Smooth muscle cell (in vitro differentiated cells): ENCODE measurements at regions not wholly inside any gene's neighbourhood (a gene's known extent, or its start where the extent isn't known, plus 50 kb on each side); places are given as distances from the start of the nearest gene placed in this dataset.

Source experiments
- DNase-seq: peaks from one replicate; lab custom pipeline; 2025; ENCODE audit not compliant: unreplicated experiment; lab: John Stamatoyannopoulos, UW
- H2AFZ ChIP-seq: fragments of 200-600 bp; sonication (generic); 2 replicates; pipeline ENCODE4 v1.6.0; 2016; ENCODE audit warnings: antibody characterized with exemption, low read depth, mild to moderate bottlenecking
- H3F3A ChIP-seq: fragments of 200-600 bp; sonication (generic); 2 replicates; pipeline ENCODE4 v1.6.0; 2017; ENCODE audit warnings: antibody characterized with exemption, low read depth
- H3K27ac ChIP-seq: fragments of 200-600 bp; sonication (generic); 2 replicates; pipeline ENCODE4 v1.5.1; 2016; ENCODE audit warnings: low read depth, mild to moderate bottlenecking
- H3K27me3 ChIP-seq: fragments of 200-600 bp; sonication (generic); 2 replicates; pipeline ENCODE4 v1.6.1; 2016; ENCODE audit warnings: low read depth, mild to moderate bottlenecking
- H3K36me3 ChIP-seq: fragments of 200-600 bp; sonication (generic); 2 replicates; pipeline ENCODE4 v1.5.1; 2016; ENCODE audit warnings: low read depth
- H3K4me1 ChIP-seq: fragments of 200-600 bp; sonication (generic); 2 replicates; pipeline ENCODE4 v1.5.1; 2016; ENCODE audit warnings: low read depth
- H3K4me2 ChIP-seq: fragments of 200-600 bp; sonication (generic); 2 replicates; pipeline ENCODE4 v1.6.0; 2016; ENCODE audit warnings: mild to moderate bottlenecking
- H3K4me3 ChIP-seq: fragments of 200-600 bp; sonication (generic); 2 replicates; pipeline ENCODE4 v1.5.1; 2016; ENCODE audit warnings: mild to moderate bottlenecking
- H3K79me2 ChIP-seq: fragments of 200-600 bp; sonication (generic); 2 replicates; pipeline ENCODE4 v1.6.0; 2016; ENCODE audit warnings: low read depth, mild to moderate bottlenecking
- H3K9ac ChIP-seq: fragments of 200-600 bp; sonication (generic); 2 replicates; pipeline ENCODE4 v1.6.0; 2016; ENCODE audit warnings: low read depth
- H3K9me3 ChIP-seq: fragments of 200-600 bp; sonication (generic); replicated peaks from 2 replicates; pipeline ENCODE4 v1.5.1; 2016; ENCODE audit warnings: low read depth
- H4K20me1 ChIP-seq: fragments of 200-600 bp; sonication (generic); 2 replicates; pipeline ENCODE4 v1.6.0; 2016; ENCODE audit warnings: low read depth
- WGBS: methylation state at CpG from one replicate; pipeline ENCODE4 v1.1.7; 2016; ENCODE audit warnings: low lambda C conversion rate; 5-methylcytosine and 5-hydroxymethylcytosine counted together
- TF ChIP-seq, protein P1 (sequence below): fragments of 200-600 bp; sonication (generic); IDR thresholded peaks from 2 replicates; pipeline ENCODE4 v1.5.1; 2017; ENCODE audit warnings: borderline replicate concordance, mild to moderate bottlenecking, antibody characterized with exemption; ENCODE audit not compliant: insufficient read depth, poor library complexity, severe bottlenecking

DNA sequence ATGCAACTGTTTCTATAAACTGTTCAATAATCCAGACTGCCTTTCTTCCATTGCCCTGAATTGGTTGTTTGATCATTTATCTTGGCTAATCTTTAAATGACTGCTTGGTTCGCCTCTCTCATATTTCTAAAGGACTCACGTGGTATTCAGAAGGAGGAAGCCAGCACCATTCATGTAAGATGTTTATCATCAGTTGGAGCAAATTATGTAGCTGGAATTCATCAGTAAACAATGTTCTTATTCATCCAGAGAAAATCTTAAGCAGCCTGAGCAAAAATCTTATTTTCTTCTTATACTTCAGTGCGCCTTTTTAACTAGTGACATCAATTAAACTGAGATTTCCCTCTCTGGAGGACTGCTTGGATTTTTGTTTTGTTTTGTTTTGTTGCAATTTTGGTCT is 538.7 kb upstream of the TMEM132C start:
- H3K4me1 ChIP-seq, result no peaks in the 10 kb centered on the region
- WGBS, result 82% methylated on average over 3 of the region's 3 CpGs
- DNase-seq, result no peak
- no peak overlapping the region for H3K27ac ChIP-seq
- H3F3A ChIP-seq, result no peaks in the 10 kb centered on the region
- H3K9ac ChIP-seq, result no peak overlapping the region
- H3K36me3 ChIP-seq, result no peaks in the 10 kb centered on the region
- H2AFZ ChIP-seq, result no peak overlapping the region
- no peaks in the 10 kb centered on the region for H3K27me3 ChIP-seq
- H3K4me2 ChIP-seq, result no peak overlapping the region
- H3K9me3 ChIP-seq, result no peaks in the 10 kb centered on the region
- H3K79me2 ChIP-seq, result no peaks in the 10 kb centered on the region
- no peaks in the 10 kb centered on the region for H4K20me1 ChIP-seq
- TF ChIP-seq, protein P1, sequence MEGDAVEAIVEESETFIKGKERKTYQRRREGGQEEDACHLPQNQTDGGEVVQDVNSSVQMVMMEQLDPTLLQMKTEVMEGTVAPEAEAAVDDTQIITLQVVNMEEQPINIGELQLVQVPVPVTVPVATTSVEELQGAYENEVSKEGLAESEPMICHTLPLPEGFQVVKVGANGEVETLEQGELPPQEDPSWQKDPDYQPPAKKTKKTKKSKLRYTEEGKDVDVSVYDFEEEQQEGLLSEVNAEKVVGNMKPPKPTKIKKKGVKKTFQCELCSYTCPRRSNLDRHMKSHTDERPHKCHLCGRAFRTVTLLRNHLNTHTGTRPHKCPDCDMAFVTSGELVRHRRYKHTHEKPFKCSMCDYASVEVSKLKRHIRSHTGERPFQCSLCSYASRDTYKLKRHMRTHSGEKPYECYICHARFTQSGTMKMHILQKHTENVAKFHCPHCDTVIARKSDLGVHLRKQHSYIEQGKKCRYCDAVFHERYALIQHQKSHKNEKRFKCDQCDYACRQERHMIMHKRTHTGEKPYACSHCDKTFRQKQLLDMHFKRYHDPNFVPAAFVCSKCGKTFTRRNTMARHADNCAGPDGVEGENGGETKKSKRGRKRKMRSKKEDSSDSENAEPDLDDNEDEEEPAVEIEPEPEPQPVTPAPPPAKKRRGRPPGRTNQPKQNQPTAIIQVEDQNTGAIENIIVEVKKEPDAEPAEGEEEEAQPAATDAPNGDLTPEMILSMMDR, result no peak
- no peak overlapping the region for H3K4me3 ChIP-seq

DNA sequence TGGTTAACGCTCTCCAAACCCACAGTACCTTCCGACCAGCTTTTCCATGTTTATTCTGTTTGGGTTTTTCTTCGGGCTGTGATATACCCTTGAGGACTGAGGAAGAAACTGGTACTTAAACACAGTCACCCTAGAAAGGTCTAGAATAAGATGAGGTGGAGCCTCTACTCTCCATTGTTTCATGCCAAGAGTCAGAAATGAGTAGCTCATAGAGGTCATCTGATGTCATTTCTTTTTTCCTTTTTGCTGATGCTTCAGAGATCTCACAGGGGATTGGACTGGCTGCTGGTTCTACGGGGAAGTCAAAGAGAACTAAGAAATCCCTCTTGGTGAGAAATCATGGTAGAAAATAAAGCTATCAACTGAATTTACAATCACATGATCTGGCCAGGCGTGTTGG is 538.2 kb upstream of the TMEM132C start:
- H3K9ac ChIP-seq, result no peak overlapping the region
- TF ChIP-seq, protein P1, result no peak
- no peaks in the 10 kb centered on the region for H3K9me3 ChIP-seq
- no peak overlapping the region for H3K27ac ChIP-seq
- H3K4me2 ChIP-seq, result no peak overlapping the region
- DNase-seq, result no peak
- WGBS, result 94% methylated on average over 5 of the region's 5 CpGs
- H3K36me3 ChIP-seq, result no peaks in the 10 kb centered on the region
- no peaks in the 10 kb centered on the region for H3K79me2 ChIP-seq
- H3K27me3 ChIP-seq, result no peaks in the 10 kb centered on the region
- no peaks in the 10 kb centered on the region for H4K20me1 ChIP-seq
- H2AFZ ChIP-seq, result no peak overlapping the region
- H3K4me1 ChIP-seq, result no peaks in the 10 kb centered on the region
- H3K4me3 ChIP-seq, result no peak overlapping the region
- no peaks in the 10 kb centered on the region for H3F3A ChIP-seq

DNA sequence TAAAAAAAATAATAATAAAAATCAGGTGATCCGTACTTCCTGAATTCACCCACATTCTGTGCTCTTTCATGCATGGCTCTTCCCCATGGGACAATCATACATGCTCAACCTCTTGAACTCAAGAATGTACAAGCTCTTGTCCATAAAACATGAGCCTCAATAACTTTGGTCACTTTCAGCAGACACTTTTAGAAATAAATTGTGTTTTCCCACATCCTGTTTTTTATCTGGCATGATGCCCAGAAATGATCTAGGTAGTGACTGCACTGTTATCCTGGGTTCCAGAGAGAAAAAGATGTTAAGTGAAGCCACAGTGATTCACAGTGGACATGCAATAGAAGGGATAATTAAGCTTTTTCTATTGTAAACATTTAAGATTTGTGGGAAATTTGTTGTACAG is 537.6 kb upstream of the TMEM132C start:
- H3K9me3 ChIP-seq, result no peaks in the 10 kb centered on the region
- DNase-seq, result no peak
- TF ChIP-seq, protein P1, result no peak
- no peaks in the 10 kb centered on the region for H3K4me1 ChIP-seq
- H3K9ac ChIP-seq, result no peak overlapping the region
- H3K79me2 ChIP-seq, result no peaks in the 10 kb centered on the region
- H3K36me3 ChIP-seq, result no peaks in the 10 kb centered on the region
- H3K27me3 ChIP-seq, result no peaks in the 10 kb centered on the region
- no peak overlapping the region for H2AFZ ChIP-seq
- no peaks in the 10 kb centered on the region for H4K20me1 ChIP-seq
- H3K27ac ChIP-seq, result no peak overlapping the region
- H3K4me3 ChIP-seq, result no peak overlapping the region
- H3F3A ChIP-seq, result no peaks in the 10 kb centered on the region
- WGBS, result 76% methylated on average over 1 of the region's 1 CpG
- H3K4me2 ChIP-seq, result no peak overlapping the region

DNA sequence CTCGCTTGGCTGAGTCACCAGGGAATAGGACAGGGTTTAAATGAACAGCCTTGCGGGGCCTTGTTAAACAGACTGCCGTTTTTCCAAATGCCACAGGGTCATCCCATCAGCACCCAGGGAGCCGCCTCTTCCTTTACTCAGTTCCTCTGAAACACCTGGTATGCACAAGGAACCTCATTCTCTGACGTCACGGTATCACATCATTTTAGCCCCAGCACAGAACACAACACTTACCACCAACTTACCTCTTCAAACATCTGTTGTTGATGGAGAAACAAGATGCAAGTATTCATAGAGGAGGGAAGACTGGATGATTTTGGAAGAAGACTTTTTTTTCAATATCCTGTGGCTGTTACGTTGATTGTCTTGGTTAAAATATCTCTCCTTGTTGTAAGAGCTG is 535.3 kb upstream of the TMEM132C start:
- Histone ChIP-seq H3K79me2 (no peaks in the 10 kb centered on the region), H3F3A (no peaks in the 10 kb centered on the region), H3K9me3 (no peaks in the 10 kb centered on the region), H3K4me3 (no peak overlapping the region), H3K4me1 (no peaks in the 10 kb centered on the region), H3K36me3 (no peaks in the 10 kb centered on the region), H3K27ac (no peak overlapping the region), H3K27me3 (no peaks in the 10 kb centered on the region), H3K9ac (no peak overlapping the region), H3K4me2 (no peak overlapping the region), H2AFZ (no peak overlapping the region), H4K20me1 (no peaks in the 10 kb centered on the region)
- TF ChIP-seq, protein P1, result no peak
- no peak for DNase-seq
- 61% methylated on average over 7 of the region's 7 CpGs for WGBS
